GM12892 (cell line): ENCODE measurements at regions not wholly inside any gene's neighbourhood (a gene's known extent, or its start where the extent isn't known, plus 50 kb on each side); places are given as distances from the start of the nearest gene placed in this dataset.

Experiments
- POLR2A ChIP-seq: IDR thresholded peaks from 2 replicates; pipeline ENCODE4 v1.6.1; 2011; ENCODE audit warnings: low read depth, low read length, control low read depth
- POLR2AphosphoS5 ChIP-seq: IDR thresholded peaks from 2 replicates; pipeline ENCODE4 v1.6.1; 2011; ENCODE audit warnings: low read depth, low read length, control low read depth
- TAF1 ChIP-seq: IDR thresholded peaks from 2 replicates; pipeline ENCODE4 v1.6.1; 2011; ENCODE audit warnings: low read depth, mild to moderate bottlenecking, control low read depth, low read length, borderline replicate concordance

DNA sequence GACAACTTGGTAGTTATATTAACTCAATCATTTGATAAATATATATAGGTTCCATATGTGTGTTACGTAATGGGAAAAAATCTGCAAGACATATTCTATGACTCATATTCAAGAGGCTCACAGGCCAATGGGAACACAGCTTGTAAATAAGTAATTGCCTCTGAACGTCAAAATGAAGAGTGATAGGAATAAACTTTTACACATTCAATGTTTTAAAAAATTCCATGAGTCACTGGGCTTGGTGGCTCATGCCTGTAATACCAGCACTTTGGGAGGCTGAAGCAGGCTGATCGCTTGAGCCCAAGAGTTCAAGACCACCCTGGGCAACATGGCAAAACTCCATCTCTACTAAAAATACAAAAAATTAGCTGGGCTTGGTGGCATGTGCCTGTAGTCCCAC, 209.4 kb upstream of the MCHR2 start:
- TF ChIP-seq POLR2AphosphoS5: no peak
- TF ChIP-seq TAF1: no peak
- no peak for TF ChIP-seq POLR2A
